GM23248 (cell line): ENCODE measurements at regions not wholly inside any gene's neighbourhood (a gene's known extent, or its start where the extent isn't known, plus 50 kb on each side); places are given as distances from the start of the nearest gene placed in this dataset.
A peak's percentile ranks its signal among the peaks of the same experiment; 100 is the strongest.

Source experiments
- DNase-seq: peaks from one replicate; pipeline ENCODE4 v3.0.0-alpha.2; 2015
- H2AFZ ChIP-seq: fragments of 200-600 bp; sonication (generic); 2 replicates; pipeline ENCODE4 v1.6.1; 2016; ENCODE audit warnings: antibody characterized with exemption
- H3F3A ChIP-seq: fragments of 200-600 bp; sonication (generic); 2 replicates; pipeline ENCODE4 v1.6.1; 2016; ENCODE audit warnings: mild to moderate bottlenecking, antibody characterized with exemption, mixed run types; ENCODE audit not compliant: insufficient read depth
- H3K27ac ChIP-seq: fragments of 200-600 bp; sonication (generic); 2 replicates; pipeline ENCODE4 v1.5.1; 2016; ENCODE audit warnings: mild to moderate bottlenecking
- H3K27me3 ChIP-seq: fragments of 200-600 bp; sonication (generic); replicated peaks from 2 replicates; pipeline ENCODE4 v1.6.1; 2016; ENCODE audit warnings: mild to moderate bottlenecking; ENCODE audit not compliant: insufficient read depth
- H3K36me3 ChIP-seq: fragments of 200-600 bp; sonication (generic); 2 replicates; pipeline ENCODE4 v1.6.1; 2016; ENCODE audit warnings: low read depth, mild to moderate bottlenecking
- H3K4me1 ChIP-seq: fragments of 200-600 bp; sonication (generic); 2 replicates; pipeline ENCODE4 v1.6.1; 2016; ENCODE audit warnings: mild to moderate bottlenecking; ENCODE audit not compliant: insufficient read depth
- H3K4me2 ChIP-seq: fragments of 200-600 bp; sonication (generic); one replicate; pipeline ENCODE4 v1.6.1; 2016; ENCODE audit warnings: mild to moderate bottlenecking; ENCODE audit not compliant: unreplicated experiment
- H3K4me3 ChIP-seq: fragments of 200-600 bp; sonication (generic); 2 replicates; pipeline ENCODE4 v1.5.1; 2016; ENCODE audit warnings: mild to moderate bottlenecking
- H3K79me2 ChIP-seq: fragments of 200-600 bp; sonication (generic); 2 replicates; pipeline ENCODE4 v1.6.1; 2016; ENCODE audit warnings: mild to moderate bottlenecking; ENCODE audit not compliant: insufficient read depth
- H3K9ac ChIP-seq: fragments of 200-600 bp; sonication (generic); 2 replicates; pipeline ENCODE4 v1.6.1; 2016; ENCODE audit warnings: mild to moderate bottlenecking
- H3K9me2 ChIP-seq: fragments of 200-600 bp; sonication (generic); 2 replicates; pipeline ENCODE4 v1.6.1; 2016; ENCODE audit warnings: mixed run types, mild to moderate bottlenecking, moderate library complexity; ENCODE audit not compliant: insufficient read depth
- H3K9me3 ChIP-seq: fragments of 200-600 bp; sonication (generic); one replicate; pipeline ENCODE4 v1.6.1; 2017; ENCODE audit warnings: low read depth
- H4K20me1 ChIP-seq: fragments of 200-600 bp; sonication (generic); 2 replicates; pipeline ENCODE4 v1.6.0; 2016; ENCODE audit not compliant: insufficient read depth
- EZH2 ChIP-seq: fragments of 200-600 bp; sonication (generic); IDR thresholded peaks from 2 replicates; pipeline ENCODE4 v1.6.1; 2018; ENCODE audit warnings: antibody characterized with exemption, mild to moderate bottlenecking; ENCODE audit not compliant: insufficient read depth, poor library complexity, severe bottlenecking
- EZH2phosphoT487 ChIP-seq: fragments of 200-600 bp; sonication (generic); IDR thresholded peaks from 2 replicates; pipeline ENCODE4 v1.6.1; 2018; ENCODE audit warnings: antibody characterized with exemption, moderate library complexity, mild to moderate bottlenecking, low read depth; ENCODE audit not compliant: insufficient read depth
- whole genome bisulfite sequencing, 2 experiments: methylation state at CpG; one replicate each; pipeline ENCODE4 v1.1.6; 2015 to 2017; ENCODE audit warnings: low lambda C conversion rate in 2 of 2, low coverage in 1 of 2; ENCODE audit errors: missing lambda C conversion rate in 2 of 2; 5-methylcytosine and 5-hydroxymethylcytosine counted together
- in situ Hi-C: fragments of 300-500 bp; cut with MboI; formaldehyde crosslinking; loops from 2 replicates; pipeline ENCODE4 v1.15.0; 2020

DNA sequence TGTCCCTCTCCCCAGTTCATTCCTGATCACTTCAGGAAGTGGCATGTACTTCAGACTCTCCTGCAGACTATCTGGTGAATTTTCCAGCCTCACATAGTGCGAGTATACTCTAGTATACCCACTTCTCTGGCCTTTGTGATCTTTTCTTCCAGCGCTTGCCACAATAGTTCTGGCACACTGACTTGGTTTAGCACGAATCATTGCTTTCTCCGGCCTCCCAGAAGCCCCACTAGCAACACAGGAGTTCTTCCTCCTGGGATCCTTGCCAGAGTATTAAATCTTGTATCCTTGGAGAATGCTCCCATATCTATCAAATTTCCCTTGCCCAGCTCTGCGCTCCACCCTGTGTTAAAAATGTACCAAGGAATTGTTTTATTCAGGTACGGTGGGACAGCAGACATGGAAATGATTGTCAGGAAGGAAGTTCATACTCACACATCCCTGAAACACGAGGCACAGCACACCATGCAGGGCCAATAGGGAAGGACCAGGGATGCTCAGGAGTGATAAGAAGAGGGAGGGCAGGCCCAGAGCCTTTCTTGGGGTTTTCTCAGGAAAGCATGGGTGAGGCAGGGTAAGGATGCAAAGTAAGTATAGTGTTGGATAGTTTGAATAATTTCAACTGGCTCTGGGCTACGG, 136.7 kb downstream of the ADSS2 start:
- in situ Hi-C loops: no loop called here
- H3K4me2 ChIP-seq: no peak overlapping the region
- H3K4me1 ChIP-seq: peaks cover 9% of the 10 kb centered on the region
- no peaks in the 10 kb centered on the region for H3K9me3 ChIP-seq
- H3K9ac ChIP-seq: no peak overlapping the region
- no peaks in the 10 kb centered on the region for H3K79me2 ChIP-seq
- no peak for TF ChIP-seq EZH2phosphoT487
- no peak for TF ChIP-seq EZH2
- H3K27me3 ChIP-seq: no peaks in the 10 kb centered on the region
- 54 to 58% methylated on average over 8 of the region's 8 CpGs for WGBS, 2 experiments
- H4K20me1 ChIP-seq: no peaks in the 10 kb centered on the region
- H3K36me3 ChIP-seq: no peaks in the 10 kb centered on the region
- peak; percentile 10 for DNase-seq
- H3K27ac ChIP-seq: no peak overlapping the region
- H3K9me2 ChIP-seq: no peaks in the 10 kb centered on the region
- H3F3A ChIP-seq: peaks cover 7% of the 10 kb centered on the region; the same call in 1 of the 2 replicates
- H2AFZ ChIP-seq: no peak overlapping the region
- H3K4me3 ChIP-seq: no peak overlapping the region

GRCh38 chr1:244315996-244316395, 135.7 kb downstream of the ADSS2 start:
- H4K20me1 ChIP-seq: no peaks in the 10 kb centered on the region
- H2AFZ ChIP-seq: no peak overlapping the region
- in situ Hi-C loops: no loop called here
- H3K4me1 ChIP-seq: peaks cover 14% of the 10 kb centered on the region
- H3K79me2 ChIP-seq: no peaks in the 10 kb centered on the region
- H3F3A ChIP-seq: peaks cover 13% of the 10 kb centered on the region; the same call in 1 of the 2 replicates
- no peak overlapping the region for H3K4me2 ChIP-seq
- no peaks in the 10 kb centered on the region for H3K9me3 ChIP-seq
- H3K9me2 ChIP-seq: no peaks in the 10 kb centered on the region
- 100% methylated on average over 4 of the region's 4 CpGs for WGBS, 2 experiments
- no peak overlapping the region for H3K27ac ChIP-seq
- DNase-seq: no peak
- no peaks in the 10 kb centered on the region for H3K27me3 ChIP-seq
- TF ChIP-seq EZH2: no peak
- TF ChIP-seq EZH2phosphoT487: no peak
- no peaks in the 10 kb centered on the region for H3K36me3 ChIP-seq
- H3K9ac ChIP-seq: no peak overlapping the region
- no peak overlapping the region for H3K4me3 ChIP-seq

DNA sequence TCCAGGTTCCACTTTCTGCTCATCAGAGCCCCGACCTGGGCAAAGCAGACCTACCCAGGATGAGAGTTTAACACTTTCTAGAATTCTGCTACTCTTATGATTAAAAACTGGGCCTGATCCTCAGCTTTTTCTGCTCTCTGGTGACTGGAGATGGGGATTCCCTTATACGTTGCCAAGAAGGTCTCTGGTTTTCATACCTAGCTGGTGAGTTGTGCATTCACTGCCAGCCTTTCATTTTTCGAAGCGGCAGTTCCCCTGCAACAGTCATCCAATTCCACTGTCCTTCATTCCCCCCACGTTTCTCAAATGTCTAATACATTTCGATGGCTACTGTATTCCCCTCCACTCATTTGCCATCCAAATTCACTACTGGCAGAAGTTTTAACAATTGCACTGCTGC, 135.3 kb downstream of the ADSS2 start:
- 63% methylated on average over 6 of the region's 6 CpGs for WGBS, 2 experiments
- Histone ChIP-seq H3K79me2 (no peaks in the 10 kb centered on the region), H3K4me3 (no peak overlapping the region), H3K9me2 (no peaks in the 10 kb centered on the region), H3K4me2 (no peak overlapping the region), H3K9me3 (no peaks in the 10 kb centered on the region), H3K9ac (no peak overlapping the region), H3K27ac (no peak overlapping the region), H3K36me3 (no peaks in the 10 kb centered on the region), H3K4me1 (peaks cover 14% of the 10 kb centered on the region), H3F3A (peaks cover 13% of the 10 kb centered on the region; the same call in 1 of the 2 replicates), H3K27me3 (no peaks in the 10 kb centered on the region), H4K20me1 (no peaks in the 10 kb centered on the region), H2AFZ (no peak overlapping the region)
- TF ChIP-seq EZH2phosphoT487 (no peak), EZH2 (no peak)
- in situ Hi-C loops: no loop called here
- peak; percentile 63 for DNase-seq

DNA sequence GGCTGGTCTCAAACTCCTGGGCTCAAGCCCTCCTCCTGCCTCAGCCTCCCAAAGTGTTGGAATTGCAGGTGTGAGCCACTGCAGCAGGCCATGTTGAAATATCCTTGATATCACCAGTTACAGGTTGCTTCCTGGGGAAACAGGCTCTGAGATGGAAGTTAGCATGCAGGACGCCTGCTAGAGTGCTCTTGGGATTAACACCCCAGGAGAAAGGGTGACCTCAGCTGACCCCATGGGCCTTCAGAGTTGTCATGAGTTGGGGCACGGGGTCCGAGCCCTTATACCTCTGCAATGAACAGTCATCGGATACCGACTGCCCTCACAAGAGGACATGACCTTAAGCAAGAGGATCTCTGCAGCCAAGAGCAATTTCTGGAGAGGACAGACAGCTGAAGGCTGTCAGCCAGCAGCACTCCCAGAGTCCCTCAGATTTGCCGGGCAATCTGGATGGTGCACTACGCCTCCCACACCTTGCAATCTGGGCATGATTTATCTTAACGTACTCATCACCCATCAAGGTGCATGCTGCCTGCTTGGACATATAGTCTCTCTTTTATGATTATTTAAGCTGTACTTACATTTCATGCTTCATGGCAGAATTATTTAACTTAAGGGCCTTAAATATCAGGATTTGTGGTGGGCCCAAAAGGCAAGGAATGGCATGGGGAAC, 134.6 kb downstream of the ADSS2 start:
- DNase-seq: no peak
- Histone ChIP-seq H3K4me3 (no peak overlapping the region), H3K4me1 (peaks cover 15% of the 10 kb centered on the region), H3K27ac (no peak overlapping the region), H3K9me3 (no peaks in the 10 kb centered on the region), H3K79me2 (no peaks in the 10 kb centered on the region), H3K27me3 (no peaks in the 10 kb centered on the region), H3K9ac (no peak overlapping the region), H3K9me2 (no peaks in the 10 kb centered on the region), H3F3A (peaks cover 20% of the 10 kb centered on the region), H2AFZ (no peak overlapping the region), H4K20me1 (no peaks in the 10 kb centered on the region), H3K36me3 (no peaks in the 10 kb centered on the region), H3K4me2 (no peak overlapping the region)
- 73 to 74% methylated on average over 8 of the region's 8 CpGs for WGBS, 2 experiments
- TF ChIP-seq EZH2 (no peak), EZH2phosphoT487 (no peak)
- in situ Hi-C loops: no loop called here
